ENCODE measurements at regions not wholly inside any gene's neighbourhood (a gene's known extent, or its start where the extent isn't known, plus 50 kb on each side); places are given as distances from the start of the nearest gene placed in this dataset. TPM values are rescaled to one million over a fixed set of nuclear protein-coding genes. Genes with fewer than 3 reads are reported as not detected.

GRCh38 chr20:43786885-43787284 is 60.1 kb upstream of the GTSF1L start:
- no peak for DNase-seq (ENCODE audit: low spot score)
- no peak for TF ChIP-seq CTCF (IDR thresholded peaks at IDR 0.05)
- no peak for ATAC-seq (ENCODE audit: low FRiP score)

GRCh38 chr20:43781215-43781614 is 54.4 kb upstream of the GTSF1L start:
- no peak for TF ChIP-seq CTCF (IDR thresholded peaks at IDR 0.05)
- no peak for ATAC-seq (ENCODE audit: low FRiP score)
- no peak for DNase-seq (ENCODE audit: low spot score)

- no peak for DNase-seq (ENCODE audit: low spot score)
- no peak for ATAC-seq (ENCODE audit: low FRiP score)
- TF ChIP-seq CTCF (IDR thresholded peaks at IDR 0.05), result no peak
These were observed 51.6 kb upstream of the GTSF1L start for GRCh38 chr20:43778375-43778774.

- no peak for TF ChIP-seq CTCF (IDR thresholded peaks at IDR 0.05)
- DNase-seq (ENCODE audit: low spot score), result no peak
- no peak for ATAC-seq (ENCODE audit: low FRiP score)
These were observed 49.9 kb upstream of the GTSF1L start for GRCh38 chr20:43776691-43777090.

Small RNAs in the stretch of these regions (small RNA-seq; reads per million reads assigned to genes)
- not detected for gene RNU6-639P
